NOMO-1 treated with DMSO at 0.1 percent for 48 hours (cell line): ENCODE measurements at regions not wholly inside any gene's neighbourhood (a gene's known extent, or its start where the extent isn't known, plus 50 kb on each side); places are given as distances from the start of the nearest gene placed in this dataset.

ENCODE experiments used
- DNase-seq: peaks from one replicate; lab custom pipeline; 2025; ENCODE audit not compliant: unreplicated experiment; lab: John Stamatoyannopoulos, UW

DNA sequence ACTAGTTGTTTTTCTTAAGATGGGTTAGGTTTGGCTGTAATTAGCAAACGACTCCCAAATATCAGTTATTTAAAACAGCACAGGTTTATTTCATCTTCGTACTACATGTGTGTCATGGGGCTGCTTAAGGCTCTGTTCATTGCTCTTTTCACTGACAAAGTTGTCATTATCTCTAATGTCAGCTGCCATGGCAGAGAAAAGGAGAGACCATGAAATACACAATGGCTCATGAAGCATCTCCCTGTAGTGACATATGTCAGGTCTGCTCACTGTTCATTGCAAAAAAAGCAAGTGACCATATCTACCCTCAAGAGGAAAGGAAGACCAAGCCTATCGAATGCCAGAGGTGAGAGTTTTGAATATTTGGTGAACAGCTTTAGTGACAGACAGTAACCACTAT is 52.2 kb upstream of the PCDH7 start:
- no peak for DNase-seq

DNA sequence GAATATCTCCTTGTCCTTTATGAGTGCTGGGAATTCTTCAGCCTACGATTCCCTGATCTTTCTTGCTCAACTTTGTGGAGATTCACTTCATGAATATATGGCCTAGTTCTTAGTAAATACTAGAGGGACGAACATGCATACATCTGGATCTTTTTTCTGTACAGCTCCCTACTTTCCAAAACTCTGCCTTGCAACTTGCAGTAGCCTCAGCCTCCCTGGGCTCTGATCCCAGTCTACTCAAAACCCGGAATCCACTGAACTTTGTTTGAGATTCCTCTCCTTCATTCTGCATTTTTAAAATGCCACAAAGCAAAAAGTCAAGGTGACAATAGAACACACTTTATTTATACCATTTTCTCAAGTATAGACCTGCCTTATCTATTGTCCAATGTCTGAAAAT is 50.0 kb upstream of the PCDH7 start:
- no peak for DNase-seq
